ENCODE measurements at regions not wholly inside any gene's neighbourhood (a gene's known extent, or its start where the extent isn't known, plus 50 kb on each side); places are given as distances from the start of the nearest gene placed in this dataset.

DNA sequence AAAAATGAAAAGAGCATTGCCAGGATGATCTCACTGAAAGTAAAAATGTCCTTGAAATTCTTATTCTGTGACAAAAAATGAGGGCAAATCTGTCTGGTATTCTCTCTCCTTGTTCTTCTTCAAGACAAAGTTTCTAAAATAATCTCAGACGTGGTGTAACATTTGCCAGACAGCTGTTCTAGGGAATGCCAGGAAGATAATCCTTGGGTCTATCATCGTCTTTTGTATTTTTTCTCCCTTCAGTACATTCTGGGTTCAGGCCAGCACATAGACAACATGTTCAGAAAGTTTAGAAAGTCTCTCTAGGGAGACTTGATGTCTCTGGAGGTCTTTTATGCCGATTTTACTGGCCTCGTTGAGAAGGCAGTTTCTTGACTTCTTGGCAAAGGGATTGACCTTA, 121.2 kb upstream of the HES1 start:
- no peak for DNase-seq (ENCODE audit: low read depth)
- no peak overlapping the region for H3K4me3 ChIP-seq (ENCODE audit: low read depth, low read length)
- TF ChIP-seq, protein P1, sequence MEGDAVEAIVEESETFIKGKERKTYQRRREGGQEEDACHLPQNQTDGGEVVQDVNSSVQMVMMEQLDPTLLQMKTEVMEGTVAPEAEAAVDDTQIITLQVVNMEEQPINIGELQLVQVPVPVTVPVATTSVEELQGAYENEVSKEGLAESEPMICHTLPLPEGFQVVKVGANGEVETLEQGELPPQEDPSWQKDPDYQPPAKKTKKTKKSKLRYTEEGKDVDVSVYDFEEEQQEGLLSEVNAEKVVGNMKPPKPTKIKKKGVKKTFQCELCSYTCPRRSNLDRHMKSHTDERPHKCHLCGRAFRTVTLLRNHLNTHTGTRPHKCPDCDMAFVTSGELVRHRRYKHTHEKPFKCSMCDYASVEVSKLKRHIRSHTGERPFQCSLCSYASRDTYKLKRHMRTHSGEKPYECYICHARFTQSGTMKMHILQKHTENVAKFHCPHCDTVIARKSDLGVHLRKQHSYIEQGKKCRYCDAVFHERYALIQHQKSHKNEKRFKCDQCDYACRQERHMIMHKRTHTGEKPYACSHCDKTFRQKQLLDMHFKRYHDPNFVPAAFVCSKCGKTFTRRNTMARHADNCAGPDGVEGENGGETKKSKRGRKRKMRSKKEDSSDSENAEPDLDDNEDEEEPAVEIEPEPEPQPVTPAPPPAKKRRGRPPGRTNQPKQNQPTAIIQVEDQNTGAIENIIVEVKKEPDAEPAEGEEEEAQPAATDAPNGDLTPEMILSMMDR (IDR thresholded peaks at IDR 0.05; ENCODE audit: control insufficient read depth, extremely low read depth, insufficient read depth): no peak

DNA sequence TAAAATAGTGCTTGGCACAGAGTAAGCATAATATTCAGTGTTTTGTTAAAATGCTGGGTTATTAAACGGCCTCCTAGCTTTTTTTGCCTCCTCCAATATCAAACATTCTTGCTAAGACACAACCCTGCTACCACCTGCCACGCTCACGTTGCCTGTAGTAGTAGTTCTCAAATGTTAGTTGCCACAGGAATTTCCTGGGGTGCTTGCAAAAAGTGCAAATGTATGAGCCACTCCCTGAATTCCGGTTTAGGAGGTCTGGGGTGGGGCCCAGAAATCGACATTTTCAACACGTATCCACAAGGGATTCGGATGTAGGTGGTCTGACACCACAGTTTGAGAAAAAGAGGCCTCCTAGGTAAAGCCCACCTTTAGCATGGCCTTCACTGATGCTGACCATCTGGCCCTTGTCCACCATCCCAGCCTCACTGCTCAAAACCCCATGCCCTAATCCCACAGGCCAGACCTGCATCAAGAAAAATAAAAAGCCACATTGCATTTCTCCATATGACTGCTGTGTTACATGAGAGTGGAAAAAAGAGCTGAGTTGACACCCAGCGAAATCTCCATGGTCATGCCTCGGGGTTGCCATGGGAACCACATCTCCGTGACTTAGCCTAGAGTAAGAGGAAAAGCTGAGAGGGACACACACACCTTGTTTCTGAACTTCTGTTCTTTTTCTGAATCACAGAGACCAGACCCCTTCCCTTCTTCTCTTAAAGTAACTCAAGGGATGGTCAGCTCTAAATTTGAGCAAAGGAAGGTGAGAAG, 116.4 kb upstream of the HES1 start:
- TF ChIP-seq, protein P1 (IDR thresholded peaks at IDR 0.05; ENCODE audit: control insufficient read depth, extremely low read depth, insufficient read depth): no peak
- DNase-seq (ENCODE audit: low read depth): no peak
- H3K4me3 ChIP-seq (ENCODE audit: low read depth, low read length): no peak overlapping the region

DNA sequence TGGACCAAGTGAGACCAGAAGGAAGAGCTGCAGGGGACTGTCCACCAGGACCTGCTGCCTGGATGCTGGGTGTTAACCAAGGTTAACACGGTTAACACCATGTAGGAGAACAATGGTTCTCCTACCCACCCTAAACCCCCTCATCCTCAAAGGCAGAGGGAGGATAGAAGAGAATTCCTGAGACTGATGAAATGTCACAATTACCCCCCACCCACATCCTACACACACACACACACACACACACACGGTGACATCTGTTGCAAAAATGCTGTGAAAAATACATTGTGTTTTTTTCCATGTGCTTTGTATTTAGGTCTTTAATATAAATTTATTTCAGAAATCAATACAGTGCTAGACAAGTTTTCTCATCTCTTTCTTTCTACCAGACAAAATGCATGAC, 113.9 kb upstream of the HES1 start:
- no peak for DNase-seq (ENCODE audit: low read depth)
- TF ChIP-seq, protein P1 (IDR thresholded peaks at IDR 0.05; ENCODE audit: control insufficient read depth, extremely low read depth, insufficient read depth): no peak
- H3K4me3 ChIP-seq (ENCODE audit: low read depth, low read length): no peak overlapping the region

DNA sequence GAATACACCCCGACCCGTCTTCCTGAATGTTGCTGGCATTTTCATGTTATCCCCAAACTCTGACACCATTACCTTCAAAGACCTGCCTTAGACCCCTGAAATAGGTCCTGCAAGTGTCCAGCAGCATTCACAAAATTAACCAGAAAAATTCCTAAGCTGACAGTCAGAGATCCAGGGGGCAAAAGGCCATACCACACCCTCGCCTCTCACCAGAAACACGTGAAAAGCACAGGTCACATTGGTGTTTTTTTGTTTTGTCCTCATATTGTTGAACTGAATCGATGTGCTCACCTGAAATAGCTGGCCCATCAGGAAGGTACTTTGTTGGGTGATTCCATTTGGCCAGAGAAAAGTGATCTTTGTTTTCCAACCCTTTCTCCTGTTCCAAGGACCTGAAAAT, 113.1 kb upstream of the HES1 start:
- no peak for DNase-seq (ENCODE audit: low read depth)
- H3K4me3 ChIP-seq (ENCODE audit: low read depth, low read length): no peak overlapping the region
- TF ChIP-seq, protein P1 (IDR thresholded peaks at IDR 0.05; ENCODE audit: control insufficient read depth, extremely low read depth, insufficient read depth): no peak

DNA sequence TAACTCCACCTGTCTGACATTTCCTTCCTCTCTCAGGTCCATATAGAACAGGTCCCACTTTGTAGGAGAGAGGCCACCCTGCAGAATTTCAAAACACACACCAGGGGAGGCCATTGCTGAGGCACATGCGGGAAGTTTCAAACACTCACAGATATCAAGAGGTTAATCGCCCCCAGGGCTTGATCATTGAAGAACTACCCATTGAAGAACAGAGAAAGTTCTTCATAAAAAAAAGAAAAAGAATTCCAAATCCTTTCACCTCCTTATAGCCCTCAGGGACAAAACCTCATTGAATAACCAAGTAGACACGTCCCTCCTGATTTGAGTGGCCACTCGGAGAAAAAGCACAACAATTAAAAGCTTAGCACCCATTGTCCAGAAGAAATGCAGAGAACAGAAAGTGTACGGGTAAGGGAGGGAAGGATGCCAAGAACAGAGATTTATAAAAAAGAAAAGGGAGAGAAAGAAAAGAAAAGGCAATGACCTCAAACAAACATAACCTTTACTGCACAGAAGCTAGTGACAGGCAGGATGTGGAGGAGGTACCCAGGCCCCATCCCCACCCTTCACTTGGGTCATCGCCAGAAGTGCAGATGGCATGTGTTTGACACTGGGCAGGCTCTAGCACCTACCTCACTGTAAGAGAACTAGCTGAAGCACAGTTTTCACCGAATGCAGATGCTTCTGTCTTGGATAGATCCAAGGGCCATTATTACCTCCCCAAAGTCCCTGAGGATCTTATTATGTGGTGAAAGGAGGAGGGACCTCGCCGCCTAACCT, 112.3 kb upstream of the HES1 start:
- H3K4me3 ChIP-seq (ENCODE audit: low read depth, low read length): no peak overlapping the region
- TF ChIP-seq, protein P1 (IDR thresholded peaks at IDR 0.05; ENCODE audit: control insufficient read depth, extremely low read depth, insufficient read depth): no peak
- DNase-seq (ENCODE audit: low read depth): no peak

DNA sequence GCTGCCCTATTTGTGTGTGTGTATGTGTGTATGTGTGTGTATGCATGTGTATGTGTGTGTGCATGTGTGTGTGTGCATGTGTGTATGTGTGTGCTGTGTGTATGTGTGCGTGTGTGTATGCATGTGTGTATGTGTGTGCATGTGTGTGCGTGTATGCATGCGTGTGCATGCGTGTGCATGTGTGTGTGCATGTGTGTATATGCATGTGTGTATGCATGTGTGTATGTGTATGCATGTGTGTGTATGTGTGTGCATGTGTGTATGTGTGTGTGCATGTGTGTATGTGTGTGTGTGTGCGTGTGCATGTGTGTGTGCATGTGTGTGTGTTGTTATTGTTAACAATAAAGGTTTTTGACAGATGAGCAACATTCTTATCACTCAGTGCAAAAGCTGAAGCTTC, 110.8 kb upstream of the HES1 start:
- TF ChIP-seq, protein P1 (IDR thresholded peaks at IDR 0.05; ENCODE audit: control insufficient read depth, extremely low read depth, insufficient read depth): no peak
- no peak overlapping the region for H3K4me3 ChIP-seq (ENCODE audit: low read depth, low read length)
- no peak for DNase-seq (ENCODE audit: low read depth)

All from LNCaP clone FGC (cell line).